ENCODE measurements at regions not wholly inside any gene's neighbourhood (a gene's known extent, or its start where the extent isn't known, plus 50 kb on each side); places are given as distances from the start of the nearest gene placed in this dataset.

- no peak overlapping the region for H2AFZ ChIP-seq (ENCODE audit: insufficient read depth, low read depth, low read length, poor library complexity, severe bottlenecking)
- H3K27ac ChIP-seq (ENCODE audit: low read depth in 1 of 2, low read length in 2 of 2): no peak overlapping the region
- no peak overlapping the region for H3K27ac Mint-ChIP-seq
- H3K9me3 ChIP-seq (replicated peaks in 1 of 2; ENCODE audit: control insufficient read depth in 1 of 2, insufficient read depth in 1 of 2, low read length in 2 of 2): no peaks in the 10 kb centered on the region
- no peaks in the 10 kb centered on the region for H3K36me3 ChIP-seq (replicated peaks in 1 of 2; ENCODE audit: control insufficient read depth in 1 of 2, insufficient read depth in 2 of 2, low read length in 2 of 2)
- no peak overlapping the region for H3K9ac ChIP-seq (ENCODE audit: insufficient read depth, low read length, poor library complexity, severe bottlenecking)
- no peak overlapping the region for H3K4me2 ChIP-seq (replicated peaks; ENCODE audit: extremely low read depth, low read length, poor library complexity, severe bottlenecking)
- intact Hi-C loops (cut with micrococcal nuclease): no loop called here
- peaks cover 2 to 9% (median 2%) of the 10 kb centered on the region in 3 donors for H3K27me3 Mint-ChIP-seq (ENCODE audit: low read depth in 3 of 3)
- no peaks in the 10 kb centered on the region for H3K4me1 Mint-ChIP-seq
- peaks cover 0 to 9% (median 1%) of the 10 kb centered on the region in 7 donors for H3K9me3 Mint-ChIP-seq
- no peak overlapping the region for H3K4me3 ChIP-seq (replicated peaks in 1 of 3; ENCODE audit: low read depth in 2 of 3, low read length in 3 of 3)
- no peak for DNase-seq
- no peaks in the 10 kb centered on the region for H3K36me3 Mint-ChIP-seq
- H3K79me2 ChIP-seq (ENCODE audit: insufficient read depth, low read length): no peaks in the 10 kb centered on the region
- 81% methylated on average over 6 of the region's 9 CpGs for WGBS (ENCODE audit: insufficient coverage)
- no peaks in the 10 kb centered on the region for H3K27me3 ChIP-seq (ENCODE audit: control insufficient read depth in 2 of 2, insufficient read depth in 2 of 2, low read length in 2 of 2)
- H4K20me1 ChIP-seq (ENCODE audit: insufficient read depth, low read length): no peaks in the 10 kb centered on the region
- H3K4me3 Mint-ChIP-seq: no peak overlapping the region
- TF ChIP-seq, protein P1, sequence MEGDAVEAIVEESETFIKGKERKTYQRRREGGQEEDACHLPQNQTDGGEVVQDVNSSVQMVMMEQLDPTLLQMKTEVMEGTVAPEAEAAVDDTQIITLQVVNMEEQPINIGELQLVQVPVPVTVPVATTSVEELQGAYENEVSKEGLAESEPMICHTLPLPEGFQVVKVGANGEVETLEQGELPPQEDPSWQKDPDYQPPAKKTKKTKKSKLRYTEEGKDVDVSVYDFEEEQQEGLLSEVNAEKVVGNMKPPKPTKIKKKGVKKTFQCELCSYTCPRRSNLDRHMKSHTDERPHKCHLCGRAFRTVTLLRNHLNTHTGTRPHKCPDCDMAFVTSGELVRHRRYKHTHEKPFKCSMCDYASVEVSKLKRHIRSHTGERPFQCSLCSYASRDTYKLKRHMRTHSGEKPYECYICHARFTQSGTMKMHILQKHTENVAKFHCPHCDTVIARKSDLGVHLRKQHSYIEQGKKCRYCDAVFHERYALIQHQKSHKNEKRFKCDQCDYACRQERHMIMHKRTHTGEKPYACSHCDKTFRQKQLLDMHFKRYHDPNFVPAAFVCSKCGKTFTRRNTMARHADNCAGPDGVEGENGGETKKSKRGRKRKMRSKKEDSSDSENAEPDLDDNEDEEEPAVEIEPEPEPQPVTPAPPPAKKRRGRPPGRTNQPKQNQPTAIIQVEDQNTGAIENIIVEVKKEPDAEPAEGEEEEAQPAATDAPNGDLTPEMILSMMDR (IDR thresholded peaks at IDR 0.05): no peak
- no peaks in the 10 kb centered on the region for H3K4me1 ChIP-seq (ENCODE audit: control insufficient read depth in 1 of 2, insufficient read depth in 2 of 2, low read length in 2 of 2)
These were observed 186.2 kb upstream of the VASH1 start for GRCh38 chr14:76575108-76575507.

GRCh38 chr14:76576047-76576741 is 185.1 kb upstream of the VASH1 start:
- Histone ChIP-seq H3K36me3 (replicated peaks in 1 of 2; ENCODE audit: control insufficient read depth in 1 of 2, insufficient read depth in 2 of 2, low read length in 2 of 2) (no peaks in the 10 kb centered on the region), H3K9ac (ENCODE audit: insufficient read depth, low read length, poor library complexity, severe bottlenecking) (no peak overlapping the region), H3K4me2 (replicated peaks; ENCODE audit: extremely low read depth, low read length, poor library complexity, severe bottlenecking) (no peak overlapping the region), H3K27me3 (ENCODE audit: control insufficient read depth in 2 of 2, insufficient read depth in 2 of 2, low read length in 2 of 2) (no peaks in the 10 kb centered on the region), H3K27ac (ENCODE audit: low read depth in 1 of 2, low read length in 2 of 2) (no peak overlapping the region), H3K4me3 (replicated peaks in 1 of 3; ENCODE audit: low read depth in 2 of 3, low read length in 3 of 3) (no peak overlapping the region), H3K79me2 (ENCODE audit: insufficient read depth, low read length) (no peaks in the 10 kb centered on the region), H3K9me3 (replicated peaks in 1 of 2; ENCODE audit: control insufficient read depth in 1 of 2, insufficient read depth in 1 of 2, low read length in 2 of 2) (no peaks in the 10 kb centered on the region), H4K20me1 (ENCODE audit: insufficient read depth, low read length) (no peaks in the 10 kb centered on the region), H3K4me1 (ENCODE audit: control insufficient read depth in 1 of 2, insufficient read depth in 2 of 2, low read length in 2 of 2) (no peaks in the 10 kb centered on the region), H2AFZ (ENCODE audit: insufficient read depth, low read depth, low read length, poor library complexity, severe bottlenecking) (no peak overlapping the region)
- intact Hi-C loops (cut with micrococcal nuclease): no loop called here
- 92% methylated on average over 3 of the region's 8 CpGs for WGBS (ENCODE audit: insufficient coverage)
- no peaks in the 10 kb centered on the region for H3K4me1 Mint-ChIP-seq
- H3K9me3 Mint-ChIP-seq: peaks cover 0 to 4% (median 0%) of the 10 kb centered on the region in 7 donors
- no peak overlapping the region for H3K4me3 Mint-ChIP-seq
- H3K36me3 Mint-ChIP-seq: no peaks in the 10 kb centered on the region
- H3K27ac Mint-ChIP-seq: no peak overlapping the region
- DNase-seq: no peak
- peaks cover 2 to 9% (median 2%) of the 10 kb centered on the region in 3 donors for H3K27me3 Mint-ChIP-seq (ENCODE audit: low read depth in 3 of 3)
- TF ChIP-seq, protein P1 (IDR thresholded peaks at IDR 0.05): no peak
